ENCODE measurements at regions not wholly inside any gene's neighbourhood (a gene's known extent, or its start where the extent isn't known, plus 50 kb on each side); places are given as distances from the start of the nearest gene placed in this dataset.

- intact Hi-C loops (cut with DNase I, micrococcal nuclease), result no loop called here
- no peak for ATAC-seq
- Histone ChIP-seq H3K4me1 (ENCODE audit: low read depth) (no peaks in the 10 kb centered on the region), H3K9me3 (no peaks in the 10 kb centered on the region), H3K4me3 (no peak overlapping the region), H3K36me3 (ENCODE audit: low read depth) (no peaks in the 10 kb centered on the region)
- TF ChIP-seq CTCF (IDR thresholded peaks at IDR 0.05), result no peak
- no peak for DNase-seq
These were observed 472.1 kb downstream of the PTPRU start for GRCh38 chr1:29708381-29708780.

GRCh38 chr1:29707796-29708195 is 471.5 kb downstream of the PTPRU start:
- Histone ChIP-seq H3K4me3 (no peak overlapping the region), H3K4me1 (ENCODE audit: low read depth) (no peaks in the 10 kb centered on the region), H3K9me3 (no peaks in the 10 kb centered on the region), H3K36me3 (ENCODE audit: low read depth) (no peaks in the 10 kb centered on the region)
- intact Hi-C loops (cut with DNase I, micrococcal nuclease), result no loop called here
- DNase-seq (no peak), ATAC-seq (no peak)
- TF ChIP-seq CTCF (IDR thresholded peaks at IDR 0.05), result no peak

- no peak for DNase-seq
- intact Hi-C loops (cut with DNase I, micrococcal nuclease), result no loop called here
- peak; percentile 59 for ATAC-seq
These were observed 470.6 kb downstream of the PTPRU start for GRCh38 chr1:29706936-29707335.

GRCh38 chr1:29704430-29704829 is 468.1 kb downstream of the PTPRU start:
- Histone ChIP-seq H3K36me3 (ENCODE audit: low read depth) (no peaks in the 10 kb centered on the region), H3K4me3 (no peak overlapping the region), H3K4me1 (ENCODE audit: low read depth) (no peaks in the 10 kb centered on the region), H3K9me3 (no peaks in the 10 kb centered on the region)
- ATAC-seq (no peak), DNase-seq (no peak)
- no peak for TF ChIP-seq CTCF (IDR thresholded peaks at IDR 0.05)
- intact Hi-C loops (cut with DNase I, micrococcal nuclease), result no loop called here

More at GRCh38 chr1:29706936-29707335, 470.6 kb downstream of the PTPRU start:
- Histone ChIP-seq H3K4me3 (no peak overlapping the region), H3K9me3 (no peaks in the 10 kb centered on the region), H3K36me3 (ENCODE audit: low read depth) (no peaks in the 10 kb centered on the region), H3K4me1 (ENCODE audit: low read depth) (no peaks in the 10 kb centered on the region)
- TF ChIP-seq CTCF (IDR thresholded peaks at IDR 0.05), result no peak

GRCh38 chr1:29703596-29704370 is 467.5 kb downstream of the PTPRU start:
- peak in 1 of 3 donors; percentile 23 for DNase-seq
- Histone ChIP-seq H3K9me3 (no peaks in the 10 kb centered on the region), H3K36me3 (ENCODE audit: low read depth) (no peaks in the 10 kb centered on the region), H3K4me1 (ENCODE audit: low read depth) (no peaks in the 10 kb centered on the region), H3K4me3 (no peak overlapping the region)
- peak; percentile 57 for ATAC-seq
- TF ChIP-seq CTCF (IDR thresholded peaks at IDR 0.05), result no peak
- intact Hi-C loops (cut with DNase I, micrococcal nuclease), result no loop called here

Data from mucosa of descending colon (tissue), 3 donors.